ENCODE measurements at regions not wholly inside any gene's neighbourhood (a gene's known extent, or its start where the extent isn't known, plus 50 kb on each side); places are given as distances from the start of the nearest gene placed in this dataset.
"Not testable (repeated sequence)": the region's sequence is repeated elsewhere in the genome, so short reads cannot be mapped to it uniquely, and the experiment has no call there.

DNA sequence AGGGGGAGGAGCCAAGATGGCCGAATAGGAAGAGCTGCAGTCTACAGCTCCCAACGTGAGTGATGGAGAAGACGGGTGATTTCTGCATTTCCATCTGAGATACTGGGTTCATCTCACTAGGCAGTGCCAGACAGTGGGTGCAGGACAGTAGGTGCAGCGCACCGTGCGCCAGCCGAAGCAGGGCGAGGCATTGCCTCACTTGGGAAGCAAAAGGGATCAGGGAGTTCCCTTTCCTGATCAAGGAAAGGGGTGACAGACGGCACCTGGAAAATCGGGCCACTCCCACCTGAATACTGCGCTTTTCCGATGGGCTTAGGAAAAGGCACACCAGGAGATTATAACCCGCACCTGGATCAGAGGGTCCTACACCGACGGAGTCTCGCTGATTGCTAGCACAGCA, 121.1 kb upstream of the SESTD1 start:
- ATAC-seq; intact Hi-C loops (cut with DNase I); DNase-seq: not testable (repeated sequence)

DNA sequence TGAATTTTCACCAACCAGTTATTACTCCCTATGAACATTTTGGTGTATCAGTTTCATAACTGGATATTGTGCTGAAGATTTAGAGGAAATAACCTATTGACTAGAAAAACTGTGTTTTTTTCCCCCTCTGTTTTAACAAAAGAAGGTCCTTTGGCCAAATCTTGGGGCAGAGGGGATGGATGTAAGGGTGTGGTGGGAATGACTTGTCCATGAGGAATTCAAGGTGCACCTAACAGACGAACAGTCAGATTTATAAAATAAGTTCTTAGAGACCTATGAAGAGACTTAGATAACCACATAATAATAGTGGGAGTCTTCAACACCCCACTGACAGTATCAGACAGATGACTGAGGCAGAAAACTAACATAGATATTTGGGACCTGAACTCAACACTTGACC, 119.3 kb upstream of the SESTD1 start:
- no peak for ATAC-seq
- intact Hi-C loops (cut with DNase I) = no loop called here

DNA sequence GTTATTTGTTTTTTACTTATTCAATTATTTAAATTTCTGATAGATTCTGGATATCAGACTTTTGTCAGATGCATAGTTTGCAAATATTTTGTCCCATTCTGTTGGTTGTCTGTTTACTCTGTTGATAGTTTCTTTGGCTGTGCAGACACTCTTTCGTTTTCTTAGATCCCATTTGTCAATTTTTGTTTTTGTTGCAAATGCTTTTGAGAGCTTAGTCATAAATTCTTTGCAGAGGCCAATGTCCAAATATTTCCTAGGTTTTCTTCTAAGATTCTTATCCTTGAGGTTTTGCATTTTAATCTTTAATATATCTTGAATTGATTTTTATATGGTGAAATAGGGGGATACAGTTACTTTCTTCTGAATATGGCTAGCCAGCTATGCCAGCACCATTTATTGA, 112.7 kb upstream of the SESTD1 start:
- ATAC-seq (no peak), DNase-seq (no peak)
- intact Hi-C loops (cut with DNase I) = no loop called here

More for the DNA sequence above, 119.3 kb upstream of the SESTD1 start:
- no peak for DNase-seq

- no peak for ATAC-seq
- no peak for DNase-seq
- intact Hi-C loops (cut with DNase I) = no loop called here
Measured at GRCh38 chr2:179376881-179377280, 112.2 kb upstream of the SESTD1 start.

DNA sequence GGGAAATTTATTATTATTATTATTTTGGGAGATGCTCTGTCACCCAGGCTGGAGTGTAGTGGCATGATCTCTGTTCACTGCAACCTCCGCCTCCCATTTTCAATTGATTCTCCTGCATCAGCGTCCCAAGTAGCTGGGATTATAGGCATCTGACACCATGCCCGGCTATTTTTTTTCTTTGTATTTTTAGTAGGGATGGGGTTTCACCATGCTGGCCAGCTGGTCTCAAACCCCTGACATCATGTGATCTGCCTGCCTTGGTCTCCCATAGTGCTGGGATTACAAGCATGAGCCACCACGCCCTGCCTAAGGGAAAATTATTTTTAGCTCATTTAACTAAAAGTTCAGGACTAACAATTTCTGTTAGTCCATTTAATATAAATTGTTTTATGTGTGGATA, 109.2 kb upstream of the SESTD1 start:
- DNase-seq (no peak), ATAC-seq (no peak)
- intact Hi-C loops (cut with DNase I) = no loop called here

DNA sequence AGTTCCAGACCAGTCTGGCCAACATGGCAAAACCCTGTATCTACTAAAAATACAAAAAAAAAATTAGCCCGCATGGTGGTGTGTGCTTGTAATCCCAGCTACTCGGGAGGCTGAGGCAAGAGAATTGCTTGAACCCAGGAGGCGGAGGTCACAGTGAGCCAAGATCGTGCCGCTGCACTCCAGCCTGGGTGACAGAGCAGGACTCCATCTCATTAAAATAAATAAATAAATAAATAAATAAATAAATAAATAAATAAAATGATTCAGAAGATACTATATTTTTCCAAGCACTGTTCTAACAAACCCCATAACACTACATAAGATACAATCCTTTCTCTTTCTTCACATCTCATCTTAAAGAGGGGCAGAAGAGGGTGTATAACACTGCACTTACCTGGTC, 100.9 kb upstream of the SESTD1 start:
- DNase-seq; intact Hi-C loops (cut with DNase I); ATAC-seq: not testable (repeated sequence)

GRCh38 chr2:179355881-179356280, 91.2 kb upstream of the SESTD1 start:
- DNase-seq (no peak), ATAC-seq (no peak)
- intact Hi-C loops (cut with DNase I) = no loop called here

GRCh38 chr2:179354739-179355537, 90.3 kb upstream of the SESTD1 start:
- ATAC-seq = no peak
- intact Hi-C loops (cut with DNase I) = no loop called here
- no peak for DNase-seq

DNA sequence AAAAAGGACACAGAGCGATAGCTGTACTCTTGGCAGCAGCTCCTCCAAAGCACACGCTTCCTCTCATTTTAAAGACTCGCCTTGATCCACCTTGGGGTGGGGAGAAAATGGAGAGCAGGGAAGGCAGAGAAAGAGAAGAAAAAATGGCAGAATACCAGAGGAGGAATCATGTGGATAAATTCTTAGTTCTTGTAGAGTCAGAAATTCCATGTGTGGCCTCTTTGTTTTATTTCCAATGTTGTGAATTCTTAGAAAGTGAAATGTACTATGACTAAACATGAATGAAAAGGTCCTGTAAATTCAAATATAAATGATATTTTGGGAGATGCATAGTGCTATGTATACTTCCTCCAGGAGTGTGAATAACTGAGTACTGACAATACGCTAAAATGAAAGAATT, 89.7 kb upstream of the SESTD1 start:
- ATAC-seq (no peak), DNase-seq (no peak)
- intact Hi-C loops (cut with DNase I) = no loop called here

- intact Hi-C loops (cut with DNase I) = no loop called here
- DNase-seq (no peak), ATAC-seq (no peak)
Measured at GRCh38 chr2:179352181-179352580, 87.5 kb upstream of the SESTD1 start.

- intact Hi-C loops (cut with DNase I) = no loop called here
- DNase-seq = no peak
- no peak for ATAC-seq
Measured at GRCh38 chr2:179351057-179351456, 86.4 kb upstream of the SESTD1 start.

- no peak for DNase-seq
- ATAC-seq = no peak
- intact Hi-C loops (cut with DNase I) = loop anchor here in 1 of 2 donors (10.0 kb wide), 1 partner anchor 85 kb away; the partner anchor contains the start of gene SESTD1
Measured at GRCh38 chr2:179349670-179350303, 85.2 kb upstream of the SESTD1 start.

GRCh38 chr2:179348906-179349305, 84.3 kb upstream of the SESTD1 start:
- ATAC-seq (no peak), DNase-seq (no peak)
- intact Hi-C loops (cut with DNase I) = loop anchor here in 1 of 2 donors (10.0 kb wide), 1 partner anchor 84 kb away; the partner anchor contains the start of gene SESTD1

- intact Hi-C loops (cut with DNase I) = loop anchor here in 1 of 2 donors (5.0 to 10.0 kb wide), 2 partner anchors 80 to 123 kb away; partner anchors contain the start of gene SESTD1
- ATAC-seq (peak in 1 of 2 donors; percentile 63), DNase-seq (no peak)
Measured at GRCh38 chr2:179344970-179345369, 80.3 kb upstream of the SESTD1 start.

GRCh38 chr2:179344280-179344964, 79.8 kb upstream of the SESTD1 start:
- DNase-seq = no peak
- ATAC-seq = peak; percentile 36 to 74
- intact Hi-C loops (cut with DNase I) = loop anchor here in 1 of 2 donors (5.0 to 10.0 kb wide), 2 partner anchors 80 to 122 kb away; partner anchors contain the start of gene SESTD1

DNA sequence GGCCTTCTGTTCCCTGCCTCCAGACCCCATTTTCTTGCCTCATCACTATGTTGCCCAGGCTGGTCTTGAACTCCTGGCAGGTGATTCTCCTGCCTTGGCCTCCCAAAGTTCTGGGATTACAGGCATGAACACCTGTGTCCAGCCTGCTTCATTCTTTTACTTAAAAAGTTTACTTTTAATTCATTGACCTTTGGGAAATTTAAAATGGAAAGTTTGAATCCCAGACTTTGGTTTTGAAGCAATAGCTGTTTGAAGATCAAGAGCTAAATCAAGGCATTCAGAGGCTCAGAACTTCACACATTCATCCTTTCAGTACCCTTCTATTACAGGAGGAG, 79.3 kb upstream of the SESTD1 start:
- ATAC-seq (no peak), DNase-seq (no peak)
- intact Hi-C loops (cut with DNase I) = loop anchor here in 1 of 2 donors (5.0 to 10.0 kb wide), 2 partner anchors 79 to 122 kb away; partner anchors contain the start of gene SESTD1

DNA sequence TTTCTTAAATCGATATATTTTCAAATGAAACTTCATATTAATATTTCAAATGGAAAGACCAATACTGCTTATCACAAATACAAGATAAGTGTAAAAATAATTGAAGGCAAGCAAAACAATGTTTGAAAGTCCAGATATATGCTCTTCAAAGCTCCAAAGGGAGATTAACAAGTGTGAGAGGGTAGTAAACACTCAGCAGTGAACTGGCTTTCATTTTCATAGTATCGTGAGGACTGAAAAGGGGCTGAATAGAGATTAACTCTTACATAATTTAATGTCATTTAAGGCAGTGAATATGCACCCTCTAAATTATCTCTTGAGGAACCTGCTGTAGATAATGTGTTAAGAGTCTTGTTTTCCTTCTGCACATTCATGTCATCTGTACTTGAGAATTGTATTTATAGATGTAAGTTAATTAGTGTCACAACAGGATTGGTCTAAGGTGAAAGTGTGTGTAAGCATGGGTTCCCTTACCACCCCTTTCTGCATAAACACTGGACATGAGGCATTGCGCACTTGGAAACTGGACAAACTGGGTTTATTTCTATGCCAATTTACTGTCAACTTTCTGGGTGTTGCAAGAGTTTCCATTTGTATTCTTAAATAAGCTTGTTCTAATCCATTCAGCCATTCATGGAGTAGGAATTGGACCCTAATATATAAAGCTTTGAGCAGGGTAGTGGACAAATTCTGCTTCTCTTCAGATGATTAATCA, 76.7 kb upstream of the SESTD1 start:
- DNase-seq (no peak), ATAC-seq (peak in 1 of 2 donors; percentile 32)
- intact Hi-C loops (cut with DNase I) = loop anchor here in 1 of 2 donors (5.0 to 10.0 kb wide), 2 partner anchors 77 to 119 kb away; partner anchors contain the start of gene SESTD1

GRCh38 chr2:179340678-179341077, 76.0 kb upstream of the SESTD1 start:
- peak in 1 of 2 donors; percentile 56 for ATAC-seq
- intact Hi-C loops (cut with DNase I) = loop anchor here in 1 of 2 donors (5.0 to 10.0 kb wide), 2 partner anchors 76 to 118 kb away; partner anchors contain the start of gene SESTD1
- no peak for DNase-seq

- intact Hi-C loops (cut with DNase I) = no loop called here
- ATAC-seq = peak; percentile 60 to 74
- no peak for DNase-seq
Measured at GRCh38 chr2:179338681-179339080, 74.0 kb upstream of the SESTD1 start.
